GM12891 (cell line): ENCODE measurements at regions not wholly inside any gene's neighbourhood (a gene's known extent, or its start where the extent isn't known, plus 50 kb on each side); places are given as distances from the start of the nearest gene placed in this dataset.

Experiments
- POLR2AphosphoS5 ChIP-seq: IDR thresholded peaks from 2 replicates; pipeline ENCODE4 v1.6.1; 2011; ENCODE audit warnings: low read depth, low read length, control low read depth
- TAF1 ChIP-seq: IDR thresholded peaks from 2 replicates; pipeline ENCODE4 v1.6.1; 2011; ENCODE audit warnings: low read depth, low read length, control low read depth

GRCh38 chr1:60875138-60875537, 207.2 kb upstream of the NFIA start:
- TF ChIP-seq TAF1 (no peak), POLR2AphosphoS5 (no peak)
